ENCODE measurements at regions not wholly inside any gene's neighbourhood (a gene's known extent, or its start where the extent isn't known, plus 50 kb on each side); places are given as distances from the start of the nearest gene placed in this dataset.
"Not testable (repeated sequence)": the region's sequence is repeated elsewhere in the genome, so short reads cannot be mapped to it uniquely, and the experiment has no call there.

DNA sequence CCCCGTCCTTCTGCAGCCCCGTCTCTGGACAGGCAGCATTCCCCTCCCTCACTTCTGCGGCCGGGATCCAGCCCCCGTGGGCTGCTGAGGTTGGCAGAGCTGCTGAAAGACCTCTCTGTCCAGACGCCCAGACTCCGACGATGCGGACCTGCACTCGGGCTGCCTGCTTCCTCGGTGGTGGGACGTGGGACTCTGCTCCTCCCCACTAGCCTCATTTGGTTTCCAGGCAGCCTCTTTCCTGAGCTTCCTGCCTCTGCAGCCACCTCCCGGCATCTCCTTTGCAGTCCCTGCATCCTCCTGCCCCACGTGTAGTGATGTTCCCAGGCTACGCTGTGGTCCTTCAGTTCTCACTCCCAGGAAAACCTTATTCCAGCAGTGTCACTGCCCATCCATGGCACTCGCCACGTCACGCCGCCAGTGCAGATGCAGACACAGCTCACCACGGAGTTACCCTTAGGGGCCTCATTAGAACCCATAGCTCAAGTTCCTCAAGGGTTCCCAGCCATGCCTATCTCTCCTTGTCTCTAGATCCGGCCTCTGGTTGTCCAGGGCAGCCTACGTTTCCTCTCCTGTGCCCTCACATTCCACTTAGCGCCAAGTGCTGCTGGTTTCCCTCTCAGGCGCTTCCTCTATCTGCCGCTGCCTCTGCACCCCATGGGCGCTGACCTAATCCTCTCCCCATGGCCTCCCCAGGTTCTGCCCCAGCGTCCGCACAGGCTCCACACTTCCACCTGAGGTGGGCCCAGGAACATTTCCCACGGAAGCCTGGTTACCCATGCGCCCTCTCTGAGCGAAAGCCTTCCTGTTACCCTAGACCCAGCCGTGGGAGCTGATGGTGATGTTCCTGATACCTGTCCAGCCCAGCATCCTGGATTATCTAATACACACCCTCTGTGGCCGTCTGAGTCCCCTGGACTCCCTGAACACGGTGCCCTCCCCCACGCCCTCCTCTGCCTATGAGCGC lies 318.3 kb upstream of the MYT1L start:
- TF ChIP-seq, protein P1, sequence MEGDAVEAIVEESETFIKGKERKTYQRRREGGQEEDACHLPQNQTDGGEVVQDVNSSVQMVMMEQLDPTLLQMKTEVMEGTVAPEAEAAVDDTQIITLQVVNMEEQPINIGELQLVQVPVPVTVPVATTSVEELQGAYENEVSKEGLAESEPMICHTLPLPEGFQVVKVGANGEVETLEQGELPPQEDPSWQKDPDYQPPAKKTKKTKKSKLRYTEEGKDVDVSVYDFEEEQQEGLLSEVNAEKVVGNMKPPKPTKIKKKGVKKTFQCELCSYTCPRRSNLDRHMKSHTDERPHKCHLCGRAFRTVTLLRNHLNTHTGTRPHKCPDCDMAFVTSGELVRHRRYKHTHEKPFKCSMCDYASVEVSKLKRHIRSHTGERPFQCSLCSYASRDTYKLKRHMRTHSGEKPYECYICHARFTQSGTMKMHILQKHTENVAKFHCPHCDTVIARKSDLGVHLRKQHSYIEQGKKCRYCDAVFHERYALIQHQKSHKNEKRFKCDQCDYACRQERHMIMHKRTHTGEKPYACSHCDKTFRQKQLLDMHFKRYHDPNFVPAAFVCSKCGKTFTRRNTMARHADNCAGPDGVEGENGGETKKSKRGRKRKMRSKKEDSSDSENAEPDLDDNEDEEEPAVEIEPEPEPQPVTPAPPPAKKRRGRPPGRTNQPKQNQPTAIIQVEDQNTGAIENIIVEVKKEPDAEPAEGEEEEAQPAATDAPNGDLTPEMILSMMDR (IDR thresholded peaks at IDR 0.05; ENCODE audit: low read depth, low read length, missing control alignments): no peak
- DNase-seq (ENCODE audit: low read depth): no peak
- H3K4me3 ChIP-seq (ENCODE audit: low read depth, low read length): no peak overlapping the region
- in situ Hi-C loops (cut with HindIII; ENCODE audit: low sequenced_read_pairs): no loop called here

DNA sequence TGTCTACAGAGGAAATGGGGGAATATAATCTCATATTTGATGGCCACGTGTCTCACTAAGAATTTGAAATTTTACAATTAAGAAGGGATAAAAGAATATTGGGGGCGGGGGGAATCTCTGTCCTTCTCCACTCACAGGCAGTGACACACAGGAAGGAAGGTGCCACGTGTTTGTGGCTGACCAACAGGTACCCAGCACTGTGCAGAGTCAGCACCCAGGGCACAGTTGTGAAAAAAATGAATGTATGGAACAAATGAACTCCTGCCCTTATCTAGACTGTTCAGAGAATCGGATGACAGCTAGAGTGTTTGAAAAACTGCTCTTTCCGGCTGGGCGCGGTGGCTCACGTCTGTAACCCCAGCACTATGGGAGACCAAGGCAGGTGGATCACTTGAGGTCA lies 317.0 kb upstream of the MYT1L start:
- TF ChIP-seq, protein P1 (IDR thresholded peaks at IDR 0.05; ENCODE audit: low read depth, low read length, missing control alignments): no peak
- no peak for DNase-seq (ENCODE audit: low read depth)
- in situ Hi-C loops (cut with HindIII; ENCODE audit: low sequenced_read_pairs): no loop called here
- H3K4me3 ChIP-seq (ENCODE audit: low read depth, low read length): no peak overlapping the region

DNA sequence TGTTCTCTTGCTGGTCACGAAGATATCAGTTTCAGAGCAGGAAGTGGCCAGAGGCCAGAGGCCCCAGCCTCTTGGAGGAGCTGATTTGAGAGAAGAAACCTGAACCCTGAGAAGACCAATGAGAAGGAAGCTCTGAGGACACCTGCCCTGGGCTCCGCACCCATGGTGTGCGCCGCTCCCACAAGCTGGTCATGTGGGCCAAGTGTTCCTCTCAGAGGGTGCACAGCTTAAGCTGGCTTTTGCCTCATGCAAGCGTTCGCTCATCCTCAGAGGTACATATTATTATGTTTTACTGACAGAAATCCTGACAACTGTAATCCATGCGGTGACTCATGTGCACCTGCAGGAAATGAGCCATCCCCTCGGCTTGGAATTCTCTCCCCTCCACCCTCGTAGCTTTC lies 316.1 kb upstream of the MYT1L start:
- no peak overlapping the region for H3K4me3 ChIP-seq (ENCODE audit: low read depth, low read length)
- DNase-seq (ENCODE audit: low read depth): no peak
- in situ Hi-C loops (cut with HindIII; ENCODE audit: low sequenced_read_pairs): no loop called here
- TF ChIP-seq, protein P1 (IDR thresholded peaks at IDR 0.05; ENCODE audit: low read depth, low read length, missing control alignments): no peak

DNA sequence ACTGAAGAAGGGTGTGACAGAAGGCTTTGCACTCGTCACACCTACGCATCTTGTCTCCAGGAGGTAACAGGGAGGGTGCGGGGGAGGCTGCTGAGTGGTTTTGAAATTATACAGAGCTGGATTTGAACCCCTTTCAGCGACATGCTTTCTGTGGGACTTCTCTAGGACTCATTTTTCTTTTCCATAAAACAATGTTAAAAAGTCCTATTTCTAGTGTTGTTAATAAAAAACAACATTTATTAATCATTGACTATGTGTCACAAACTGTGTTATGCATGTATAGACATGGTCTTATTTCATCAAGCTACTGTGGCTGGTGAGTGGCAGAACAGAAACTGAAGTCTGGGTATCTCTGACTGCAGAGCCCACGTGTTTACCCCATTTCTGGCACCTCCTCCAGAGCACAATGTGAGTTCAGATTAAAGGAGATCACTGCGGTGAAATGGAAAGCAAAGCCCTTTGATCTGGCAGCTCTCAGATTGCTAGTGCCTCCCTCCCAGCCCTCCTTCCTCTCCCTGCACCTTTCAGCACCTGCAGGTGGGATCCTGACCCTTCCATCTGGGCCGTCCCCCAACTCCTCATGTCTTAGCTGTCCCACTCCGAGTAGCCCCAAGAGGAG lies 315.5 kb upstream of the MYT1L start:
- no peak for DNase-seq (ENCODE audit: low read depth)
- H3K4me3 ChIP-seq (ENCODE audit: low read depth, low read length): no peak overlapping the region
- in situ Hi-C loops (cut with HindIII; ENCODE audit: low sequenced_read_pairs): no loop called here

DNA sequence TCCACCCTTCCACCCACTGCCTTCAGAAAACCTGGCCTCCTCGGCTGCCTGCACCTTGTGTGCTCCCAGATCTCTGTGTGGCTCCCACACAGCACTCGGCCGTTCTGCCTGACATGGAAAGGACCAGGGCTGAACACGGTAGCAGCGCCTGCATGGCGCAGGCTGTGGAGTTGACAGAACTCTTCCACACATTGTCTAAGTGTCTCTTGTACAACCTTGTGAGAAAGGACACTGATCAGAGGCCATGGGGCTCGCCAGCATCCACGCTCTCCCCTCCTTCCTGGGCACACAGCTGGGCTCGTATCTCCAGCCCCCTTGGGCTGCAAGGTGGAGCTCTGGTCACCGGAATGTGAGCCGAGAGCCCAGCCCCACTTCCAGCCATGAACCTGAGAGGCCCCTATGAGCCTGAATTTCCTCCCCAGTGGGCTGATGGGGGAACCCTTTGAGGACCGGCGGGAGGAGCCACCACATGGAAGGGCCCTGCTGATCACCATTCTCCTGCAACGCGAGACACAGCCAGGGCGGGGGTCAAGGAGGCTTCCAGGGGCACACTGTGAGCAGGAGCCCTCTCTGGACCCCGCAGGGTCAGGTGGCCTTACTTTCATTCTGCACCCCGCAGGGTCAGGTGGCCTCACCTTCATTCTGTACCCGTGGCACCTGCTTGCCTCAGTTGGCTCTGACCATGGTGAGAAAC lies 314.2 kb upstream of the MYT1L start:
- TF ChIP-seq, protein P1 (IDR thresholded peaks at IDR 0.05; ENCODE audit: low read depth, low read length, missing control alignments): no peak
- in situ Hi-C loops (cut with HindIII; ENCODE audit: low sequenced_read_pairs): no loop called here
- H3K4me3 ChIP-seq (ENCODE audit: low read depth, low read length): no peak overlapping the region
- no peak for DNase-seq (ENCODE audit: low read depth)

More for the DNA sequence above, 315.5 kb upstream of the MYT1L start:
- TF ChIP-seq, protein P1 (IDR thresholded peaks at IDR 0.05; ENCODE audit: low read depth, low read length, missing control alignments): no peak

DNA sequence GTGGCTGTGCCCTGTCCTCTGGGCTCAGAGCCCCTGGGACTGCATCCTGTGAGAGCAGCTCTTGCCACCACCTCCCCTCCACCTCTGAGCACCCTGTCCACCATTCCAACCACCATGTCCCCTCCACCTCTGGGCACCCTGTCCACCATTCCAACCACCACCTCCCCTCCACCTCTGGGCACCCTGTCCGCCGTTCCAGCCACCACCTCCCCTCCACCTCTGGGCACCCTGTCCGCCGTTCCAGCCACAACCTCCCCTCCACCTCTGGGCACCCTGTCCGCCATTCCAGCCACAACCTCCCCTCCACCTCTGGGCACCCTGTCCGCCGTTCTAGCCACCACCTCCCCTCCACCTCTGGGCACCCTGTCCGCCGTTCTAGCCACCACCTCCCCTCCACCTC lies 313.7 kb upstream of the MYT1L start:
- DNase-seq (ENCODE audit: low read depth); in situ Hi-C loops (cut with HindIII; ENCODE audit: low sequenced_read_pairs); H3K4me3 ChIP-seq (ENCODE audit: low read depth, low read length): not testable (repeated sequence)

Measured in astrocyte of the cerebellum (primary cell).